GM12878 (cell line): ENCODE measurements at regions not wholly inside any gene's neighbourhood (a gene's known extent, or its start where the extent isn't known, plus 50 kb on each side); places are given as distances from the start of the nearest gene placed in this dataset.

Source experiments
- ATAC-seq: fragments of 200-7000 bp; cut with Tn5 transposase; 3 replicates; pipeline ENCODE4 v1.9.1; 2020; ENCODE audit warnings: mild to moderate bottlenecking, moderate library complexity
- BruUV-seq: library from RNA; stranded (reverse); fragments of 400-500 nt; replicated peaks from 2 replicates; lab custom pipeline; 2021; lab: Mats Ljungman, UMichigan
- CTCF ChIA-PET: fragments of 300-600 bp; sonication (Branson Sonifier 250); formaldehyde crosslinking; extraction: SDS; loops from one replicate; lab custom pipeline; 2021; ENCODE audit warnings: inconsistent platforms; lab: Yijun Ruan, JAX
- POLR2A ChIA-PET: fragments of 350-600 bp; formaldehyde crosslinking; extraction: SDS; loops from one replicate; lab custom pipeline; 2021; ENCODE audit warnings: inconsistent platforms; lab: Charles Lee
- RAD21 ChIA-PET: fragments of 300-600 bp; sonication (Branson Sonifier 250); formaldehyde crosslinking; loops from one replicate; lab custom pipeline; 2023; ENCODE audit warnings: antibody characterized with exemption; ENCODE audit not compliant: unreplicated experiment; lab: Charles Lee
- SMC1A ChIA-PET: fragments of 300-600 bp; sonication (Branson Sonifier 250); formaldehyde crosslinking; loops from one replicate; lab custom pipeline; 2023; ENCODE audit not compliant: unreplicated experiment, uncharacterized antibody; lab: Charles Lee
- DNase-seq: peaks from one replicate; pipeline ENCODE4 v3.0.0-alpha.2; 2011; ENCODE audit warnings: low read depth, low spot score
- FAIRE-seq: peaks from 3 replicates; lab custom pipeline; 2011; peaks lifted over from hg19 to GRCh38; lab: Jason Lieb, UNC
- H2AFZ ChIP-seq: 2 replicates; pipeline ENCODE4 v1.6.0; 2011; ENCODE audit warnings: low read depth, low read length, control low read depth; ENCODE audit not compliant: control insufficient read depth
- H3K27ac ChIP-seq: 2 replicates; pipeline ENCODE4 v1.5.1; 2011; ENCODE audit warnings: control low read depth; ENCODE audit not compliant: control insufficient read depth, insufficient read depth
- H3K27me3 ChIP-seq, 2 experiments: replicated peaks in 1 of 2; 2 replicates each; pipeline versions ENCODE4 v1.6.0 to v1.6.1; 2011; ENCODE audit warnings: low read length in 1 of 2; ENCODE audit not compliant: control insufficient read depth in 2 of 2, insufficient read depth in 2 of 2
- H3K36me3 ChIP-seq, 2 experiments: 2 replicates each; pipeline ENCODE4 v1.5.1; 2011; ENCODE audit warnings: low read length in 1 of 2; ENCODE audit not compliant: control insufficient read depth in 2 of 2, insufficient read depth in 2 of 2
- H3K4me1 ChIP-seq: 2 replicates; pipeline ENCODE4 v1.6.1; 2011; ENCODE audit warnings: mild to moderate bottlenecking, low read length, moderate library complexity, mixed read lengths; ENCODE audit not compliant: control insufficient read depth, insufficient read depth
- H3K4me2 ChIP-seq: 2 replicates; pipeline ENCODE4 v1.6.0; 2011; ENCODE audit warnings: control low read depth; ENCODE audit not compliant: control insufficient read depth, insufficient read depth
- H3K4me3 ChIP-seq: fragments of 200-600 bp; sonication (generic); 2 replicates; pipeline ENCODE4 v1.5.1; 2016
- H3K79me2 ChIP-seq: 2 replicates; pipeline ENCODE4 v1.6.0; 2011; ENCODE audit warnings: low read length; ENCODE audit not compliant: control insufficient read depth, insufficient read depth
- H3K9ac ChIP-seq: 2 replicates; pipeline ENCODE4 v1.8.0; 2011; ENCODE audit warnings: low read length, control low read depth, mixed read lengths; ENCODE audit not compliant: control insufficient read depth, insufficient read depth
- H3K9me3 ChIP-seq: replicated peaks from 3 replicates; pipeline ENCODE4 v1.5.1; 2011; ENCODE audit warnings: mild to moderate bottlenecking, low read length; ENCODE audit not compliant: control insufficient read depth, insufficient read depth
- H4K20me1 ChIP-seq: 2 replicates; pipeline ENCODE4 v1.6.0; 2011; ENCODE audit not compliant: control insufficient read depth, insufficient read depth
- ATF3 ChIP-seq: IDR thresholded peaks from 2 replicates; pipeline ENCODE4 v1.6.1; 2011; ENCODE audit warnings: low read depth, mild to moderate bottlenecking, low read length, moderate library complexity, borderline replicate concordance; ENCODE audit errors: extremely low read depth
- BCL11A ChIP-seq: IDR thresholded peaks from 2 replicates; pipeline ENCODE4 v1.6.1; 2011; ENCODE audit warnings: low read depth, low read length
- BHLHE40 ChIP-seq, 2 experiments: fragments of 450-650 bp in 1 of 2; IDR thresholded peaks; 2 replicates each; pipeline ENCODE4 v1.6.1; 2011 to 2017; ENCODE audit warnings: low read depth in 2 of 2, borderline replicate concordance in 1 of 2, improper control_type of control experiment in 1 of 2, low read length in 1 of 2, mild to moderate bottlenecking in 1 of 2
- CBFB ChIP-seq: IDR thresholded peaks from 2 replicates; pipeline ENCODE4 v1.6.1; 2016; ENCODE audit warnings: antibody characterized with exemption, low read depth
- E4F1 ChIP-seq: fragments of 450-650 bp; IDR thresholded peaks from 2 replicates; pipeline ENCODE4 v1.6.1; 2018; ENCODE audit warnings: borderline replicate concordance, mild to moderate bottlenecking; ENCODE audit not compliant: partially characterized antibody
- EED ChIP-seq: sonication (generic); IDR thresholded peaks from 2 replicates; pipeline ENCODE4 v1.6.1; 2016; ENCODE audit warnings: antibody characterized with exemption, low read depth
- HDAC6 ChIP-seq: fragments of 200-600 bp; sonication (generic); IDR thresholded peaks from one replicate; pipeline ENCODE4 v1.8.0; 2017; ENCODE audit warnings: antibody characterized with exemption; ENCODE audit not compliant: unreplicated experiment
- HDGF ChIP-seq: fragments of 450-650 bp; IDR thresholded peaks from 2 replicates; pipeline ENCODE4 v1.6.1; 2016; ENCODE audit warnings: antibody characterized with exemption
- NR2F1 ChIP-seq: fragments of 450-650 bp; conservative IDR thresholded peaks from 2 replicates; pipeline ENCODE4 v1.6.1; 2017; ENCODE audit warnings: mild to moderate bottlenecking
- POLR2AphosphoS5 ChIP-seq: IDR thresholded peaks from 2 replicates; pipeline ENCODE4 v1.6.1; 2011; ENCODE audit warnings: mild to moderate bottlenecking, low read length, inconsistent platforms
- WGBS: methylation state at CpG from one replicate; pipeline ENCODE4 v1.1.6; 2016; ENCODE audit warnings: low lambda C conversion rate; ENCODE audit not compliant: insufficient replicate concordance, insufficient coverage; ENCODE audit errors: missing lambda C conversion rate; 5-methylcytosine and 5-hydroxymethylcytosine counted together
- in situ Hi-C: fragments of 300-500 bp; cut with MboI; formaldehyde crosslinking; loops from 9 replicates; pipeline ENCODE4 v1.14.3; 2018; ENCODE audit warnings: mixed read lengths
- intact Hi-C: fragments of 100-400 bp; cut with micrococcal nuclease; formaldehyde crosslinking; loops from one replicate; pipeline ENCODE4 v1.14.2; 2022; ENCODE audit not compliant: unreplicated experiment

GRCh38 chr4:14667624-14668151, 334.6 kb upstream of the CPEB2 start:
- H2AFZ ChIP-seq, result no peak overlapping the region
- 0% methylated on average over 2 of the region's 2 CpGs for WGBS
- H3K4me2 ChIP-seq, result no peak overlapping the region
- H3K27ac ChIP-seq, result no peak overlapping the region
- TF ChIP-seq HDGF, result no peak
- no peak for TF ChIP-seq BCL11A
- no peak for TF ChIP-seq EED
- TF ChIP-seq BHLHE40 (IDR thresholded peaks at IDR 0.05; ENCODE audit: borderline replicate concordance in 1 of 2, low read depth in 2 of 2, low read length in 1 of 2), result no peak
- TF ChIP-seq POLR2AphosphoS5, result no peak
- no peak for TF ChIP-seq HDAC6
- TF ChIP-seq ATF3, result no peak
- TF ChIP-seq E4F1, result no peak
- no peak for TF ChIP-seq CBFB
- TF ChIP-seq NR2F1, result no peak
- RAD21 ChIA-PET, result interaction anchor here (0.7 kb wide), 1 partner anchor 485 kb away, joined by 3 read pairs; no protein-coding TSS in a partner anchor
- no peaks in the 10 kb centered on the region; the same call in 2 of the 3 replicates for H3K9me3 ChIP-seq
- CTCF ChIA-PET, result interaction anchor here (0.6 to 0.7 kb wide), 2 partner anchors 98 to 561 kb away, joined by 3 read pairs; no protein-coding TSS in a partner anchor
- no peaks in the 10 kb centered on the region for H3K79me2 ChIP-seq
- DNase-seq (no peak), FAIRE-seq (no peak), ATAC-seq (no peak)
- SMC1A ChIA-PET, result no interaction called here
- intact Hi-C loops, result no loop called here
- no peaks in the 10 kb centered on the region; a peak in 1 of 4 replicates for H3K27me3 ChIP-seq
- no peaks in the 10 kb centered on the region for H3K4me1 ChIP-seq
- no peak overlapping the region for H3K9ac ChIP-seq
- H3K36me3 ChIP-seq, result no peaks in the 10 kb centered on the region
- BruUV-seq, result no TSS peak
- POLR2A ChIA-PET, result no interaction called here
- H3K4me3 ChIP-seq, result no peak overlapping the region
- H4K20me1 ChIP-seq, result no peaks in the 10 kb centered on the region
- in situ Hi-C loops, result no loop called here
